HG03565 (cell line): ENCODE measurements at regions not wholly inside any gene's neighbourhood (a gene's known extent, or its start where the extent isn't known, plus 50 kb on each side); places are given as distances from the start of the nearest gene placed in this dataset.

Source experiments
- ATAC-seq: cut with Tn5 transposase; IDR thresholded peaks from one replicate; pipeline ENCODE4 v1.9.1; 2021; ENCODE audit warnings: mild to moderate bottlenecking, moderate library complexity; ENCODE audit not compliant: unreplicated experiment

GRCh38 chr5:5711112-5711511 lies 288.6 kb downstream of the ICE1 start:
- no peak for ATAC-seq

- no peak for ATAC-seq
Observed at GRCh38 chr5:5710471-5710870, 288.0 kb downstream of the ICE1 start.

- ATAC-seq, result no peak
Observed at GRCh38 chr5:5708367-5708919, 286.0 kb downstream of the ICE1 start.

GRCh38 chr5:5705010-5705409 lies 282.5 kb downstream of the ICE1 start:
- ATAC-seq, result no peak

GRCh38 chr5:5704352-5704751 lies 281.9 kb downstream of the ICE1 start:
- ATAC-seq, result no peak

- no peak for ATAC-seq
Observed at GRCh38 chr5:5702934-5703333, 280.5 kb downstream of the ICE1 start.

GRCh38 chr5:5700549-5700948 lies 278.1 kb downstream of the ICE1 start:
- ATAC-seq, result no peak

- no peak for ATAC-seq
Observed at GRCh38 chr5:5699062-5699461, 276.6 kb downstream of the ICE1 start.

GRCh38 chr5:5695266-5695665 lies 272.8 kb downstream of the ICE1 start:
- ATAC-seq, result no peak

GRCh38 chr5:5688925-5689310 lies 266.4 kb downstream of the ICE1 start:
- ATAC-seq, result no peak

GRCh38 chr5:5688194-5688924 lies 265.9 kb downstream of the ICE1 start:
- ATAC-seq, result no peak

- ATAC-seq, result no peak
Observed at GRCh38 chr5:5687113-5687512, 264.6 kb downstream of the ICE1 start.

GRCh38 chr5:5686356-5686755 lies 263.9 kb downstream of the ICE1 start:
- ATAC-seq, result no peak

- ATAC-seq, result no peak
Observed at GRCh38 chr5:5685737-5686136, 263.3 kb downstream of the ICE1 start.

- no peak for ATAC-seq
Observed at GRCh38 chr5:5683174-5683573, 260.7 kb downstream of the ICE1 start.

GRCh38 chr5:5678909-5679308 lies 256.4 kb downstream of the ICE1 start:
- ATAC-seq, result no peak

GRCh38 chr5:5677738-5678137 lies 255.3 kb downstream of the ICE1 start:
- no peak for ATAC-seq

- ATAC-seq, result no peak
Observed at GRCh38 chr5:5676218-5676617, 253.7 kb downstream of the ICE1 start.

- no peak for ATAC-seq
Observed at GRCh38 chr5:5675511-5675910, 253.0 kb downstream of the ICE1 start.

GRCh38 chr5:5671823-5672222 lies 249.3 kb downstream of the ICE1 start:
- no peak for ATAC-seq

- no peak for ATAC-seq
Observed at GRCh38 chr5:5667136-5667554, 244.7 kb downstream of the ICE1 start.

- ATAC-seq, result no peak
Observed at GRCh38 chr5:5666369-5666768, 243.9 kb downstream of the ICE1 start.

GRCh38 chr5:5666076-5666365 lies 243.5 kb downstream of the ICE1 start:
- ATAC-seq, result no peak
